ENCODE measurements at regions not wholly inside any gene's neighbourhood (a gene's known extent, or its start where the extent isn't known, plus 50 kb on each side); places are given as distances from the start of the nearest gene placed in this dataset.

GRCh38 chr9:1918622-1919021 is 96.5 kb upstream of the SMARCA2 start:
- H3K27me3 Mint-ChIP-seq (ENCODE audit: low read depth in 3 of 3) = peaks cover 6 to 14% (median 6%) of the 10 kb centered on the region in 3 donors
- no peak overlapping the region for H3K4me3 Mint-ChIP-seq

DNA sequence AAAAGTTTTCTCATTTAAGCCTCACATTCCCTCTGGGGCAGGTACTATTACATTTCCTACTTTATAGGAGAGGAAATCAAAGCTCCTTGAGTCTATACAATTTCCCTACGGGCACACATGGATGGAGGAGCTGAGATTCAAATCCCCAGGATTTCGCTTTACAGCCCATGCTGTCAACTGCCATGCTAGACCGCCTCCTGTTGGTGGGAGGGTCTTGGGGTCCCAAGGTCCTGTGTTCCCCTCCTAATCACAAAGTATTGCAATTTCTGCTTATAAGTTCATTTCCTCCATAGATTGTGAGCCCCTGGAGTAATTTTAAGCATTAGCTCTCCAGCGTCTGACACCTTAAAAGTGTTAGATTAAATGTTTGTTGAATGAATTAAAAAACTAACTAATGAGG is 95.9 kb upstream of the SMARCA2 start:
- Mint-ChIP-seq H3K27ac (no peak overlapping the region), H3K4me1 (no peaks in the 10 kb centered on the region), H3K27me3 (ENCODE audit: low read depth in 3 of 3) (peaks cover 4 to 14% (median 6%) of the 10 kb centered on the region in 3 donors), H3K9me3 (peaks cover 0 to 6% (median 0%) of the 10 kb centered on the region in 7 donors), H3K36me3 (no peaks in the 10 kb centered on the region), H3K4me3 (no peak overlapping the region)
- no peaks in the 10 kb centered on the region for H3K9me3 ChIP-seq (replicated peaks in 1 of 2; ENCODE audit: control insufficient read depth in 1 of 2, insufficient read depth in 1 of 2, low read length in 2 of 2)
- no CpG with 5 or more reads among the region's 4 CpGs for WGBS (ENCODE audit: insufficient coverage)
- DNase-seq = no peak
- no peaks in the 10 kb centered on the region for H3K27me3 ChIP-seq (ENCODE audit: control insufficient read depth in 2 of 2, insufficient read depth in 2 of 2, low read length in 2 of 2)
- no peaks in the 10 kb centered on the region for H3K4me1 ChIP-seq (ENCODE audit: control insufficient read depth in 1 of 2, insufficient read depth in 2 of 2, low read length in 2 of 2)
- no peak for TF ChIP-seq CTCF (IDR thresholded peaks at IDR 0.05)
- no peaks in the 10 kb centered on the region for H3K79me2 ChIP-seq (ENCODE audit: insufficient read depth, low read length)
- H3K27ac ChIP-seq (ENCODE audit: low read depth in 1 of 2, low read length in 2 of 2) = no peak overlapping the region
- no peak overlapping the region for H3K4me3 ChIP-seq (replicated peaks in 1 of 3; ENCODE audit: low read depth in 2 of 3, low read length in 3 of 3)
- H3K9ac ChIP-seq (ENCODE audit: insufficient read depth, low read length, poor library complexity, severe bottlenecking) = no peak overlapping the region
- intact Hi-C loops (cut with micrococcal nuclease) = no loop called here
- H4K20me1 ChIP-seq (ENCODE audit: insufficient read depth, low read length) = no peaks in the 10 kb centered on the region
- H2AFZ ChIP-seq (ENCODE audit: insufficient read depth, low read depth, low read length, poor library complexity, severe bottlenecking) = no peak overlapping the region
- no peak overlapping the region for H3K4me2 ChIP-seq (replicated peaks; ENCODE audit: extremely low read depth, low read length, poor library complexity, severe bottlenecking)
- H3K36me3 ChIP-seq (replicated peaks in 1 of 2; ENCODE audit: control insufficient read depth in 1 of 2, insufficient read depth in 2 of 2, low read length in 2 of 2) = no peaks in the 10 kb centered on the region

More at GRCh38 chr9:1918622-1919021, 96.5 kb upstream of the SMARCA2 start:
- TF ChIP-seq CTCF (IDR thresholded peaks at IDR 0.05) = no peak
- intact Hi-C loops (cut with micrococcal nuclease) = no loop called here
- Histone ChIP-seq H3K27me3 (ENCODE audit: control insufficient read depth in 2 of 2, insufficient read depth in 2 of 2, low read length in 2 of 2) (no peaks in the 10 kb centered on the region), H4K20me1 (ENCODE audit: insufficient read depth, low read length) (no peaks in the 10 kb centered on the region), H3K79me2 (ENCODE audit: insufficient read depth, low read length) (no peaks in the 10 kb centered on the region), H3K4me2 (replicated peaks; ENCODE audit: extremely low read depth, low read length, poor library complexity, severe bottlenecking) (no peak overlapping the region), H3K27ac (ENCODE audit: low read depth in 1 of 2, low read length in 2 of 2) (no peak overlapping the region), H3K9me3 (replicated peaks in 1 of 2; ENCODE audit: control insufficient read depth in 1 of 2, insufficient read depth in 1 of 2, low read length in 2 of 2) (no peaks in the 10 kb centered on the region), H2AFZ (ENCODE audit: insufficient read depth, low read depth, low read length, poor library complexity, severe bottlenecking) (no peak overlapping the region), H3K36me3 (replicated peaks in 1 of 2; ENCODE audit: control insufficient read depth in 1 of 2, insufficient read depth in 2 of 2, low read length in 2 of 2) (no peaks in the 10 kb centered on the region), H3K4me1 (ENCODE audit: control insufficient read depth in 1 of 2, insufficient read depth in 2 of 2, low read length in 2 of 2) (no peaks in the 10 kb centered on the region), H3K4me3 (replicated peaks in 1 of 3; ENCODE audit: low read depth in 2 of 3, low read length in 3 of 3) (no peak overlapping the region), H3K9ac (ENCODE audit: insufficient read depth, low read length, poor library complexity, severe bottlenecking) (no peak overlapping the region)
- WGBS (ENCODE audit: insufficient coverage) = 60% methylated on average over 1 of the region's 5 CpGs
- Mint-ChIP-seq H3K4me1 (no peaks in the 10 kb centered on the region), H3K36me3 (no peaks in the 10 kb centered on the region), H3K27ac (no peak overlapping the region), H3K9me3 (peaks cover 0 to 6% (median 0%) of the 10 kb centered on the region in 7 donors)
- DNase-seq = no peak

All from CD14-positive monocyte (primary cell).